ENCODE measurements at regions not wholly inside any gene's neighbourhood (a gene's known extent, or its start where the extent isn't known, plus 50 kb on each side); places are given as distances from the start of the nearest gene placed in this dataset.

DNA sequence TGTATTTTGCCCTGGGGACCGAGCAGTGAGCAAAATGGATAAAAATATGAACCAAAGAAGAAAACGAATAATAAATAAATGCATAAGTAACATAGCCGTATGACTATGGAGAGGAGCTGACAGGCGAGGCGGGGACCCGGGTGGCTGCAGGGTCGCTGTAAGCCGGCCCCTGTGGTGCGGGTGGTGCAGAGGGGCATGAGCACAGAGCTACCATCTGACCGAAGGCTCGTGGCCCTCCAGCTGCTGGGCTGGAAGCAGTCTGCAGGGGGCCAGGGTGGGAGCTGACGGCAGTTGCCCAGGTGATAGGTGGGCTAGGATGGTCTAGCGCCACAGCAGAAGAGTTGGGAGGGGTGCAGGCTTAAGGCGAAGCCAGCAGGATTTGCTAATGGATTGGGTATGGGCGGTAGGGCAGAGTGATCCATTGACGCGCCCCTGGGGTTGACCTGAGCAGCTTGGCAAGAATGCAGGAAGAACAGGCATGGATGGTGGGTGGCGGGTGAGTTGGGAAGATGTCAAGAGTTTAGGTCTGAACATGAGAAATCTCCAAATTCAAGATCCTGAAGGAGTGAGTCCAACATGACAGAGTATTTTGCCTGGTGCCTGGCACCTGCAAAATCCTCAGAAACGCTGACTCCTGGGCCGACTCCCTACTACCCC lies 228.0 kb downstream of the FOXL1 start:
- TF ChIP-seq GATA3 (IDR thresholded peaks at IDR 0.05; ENCODE audit: low read depth, low read length) (no peak), GATA2 (IDR thresholded peaks at IDR 0.05; ENCODE audit: low read depth, low read length) (no peak)
